Fibroblast of lung (primary cell): ENCODE measurements at regions not wholly inside any gene's neighbourhood (a gene's known extent, or its start where the extent isn't known, plus 50 kb on each side); places are given as distances from the start of the nearest gene placed in this dataset.
"Not testable (repeated sequence)": the region's sequence is repeated elsewhere in the genome, so short reads cannot be mapped to it uniquely, and the experiment has no call there.

ENCODE experiments used
- DNase-seq, 2 donors: peaks; one replicate each; pipeline versions ENCODE4 v3.0.0 to v3.0.0-alpha.2; 2010; ENCODE audit warnings: low read depth in 2 of 2
- H2AFZ ChIP-seq: 2 replicates; pipeline ENCODE4 v1.5.1; 2012; ENCODE audit warnings: low read length, control low read depth, inconsistent platforms
- H3K27ac ChIP-seq: 2 replicates; pipeline ENCODE4 v1.5.1; 2011; ENCODE audit warnings: low read length, control low read depth; ENCODE audit not compliant: insufficient read depth
- H3K27me3 ChIP-seq: 2 replicates; pipeline ENCODE4 v1.5.1; 2011; ENCODE audit warnings: mild to moderate bottlenecking, low read length; ENCODE audit not compliant: control insufficient read depth, insufficient read depth
- H3K36me3 ChIP-seq: 2 replicates; pipeline ENCODE4 v1.5.1; 2011; ENCODE audit warnings: low read length; ENCODE audit not compliant: control insufficient read depth, insufficient read depth
- H3K4me1 ChIP-seq: 2 replicates; pipeline ENCODE4 v1.5.1; 2011; ENCODE audit warnings: low read length; ENCODE audit not compliant: control insufficient read depth, insufficient read depth; ENCODE audit errors: extremely low read depth
- H3K4me2 ChIP-seq: 2 replicates; pipeline ENCODE4 v1.5.1; 2011; ENCODE audit warnings: low read length, control low read depth; ENCODE audit not compliant: insufficient read depth; ENCODE audit errors: extremely low read depth
- H3K4me3 ChIP-seq, 4 experiments: fragments of 200-600 bp in 1 of 4; sonication (generic) in 1 of 4; replicated peaks in 1 of 4; 2 replicates each; pipeline ENCODE4 v1.5.1; 2011 to 2016; ENCODE audit warnings: low read length in 4 of 4, low read depth in 3 of 4, mild to moderate bottlenecking in 3 of 4, control low read depth in 2 of 4, inconsistent platforms in 1 of 4, mixed read lengths in 1 of 4; ENCODE audit not compliant: insufficient read depth in 1 of 4; ENCODE audit errors: control extremely low read depth in 1 of 4
- H3K79me2 ChIP-seq: 2 replicates; pipeline ENCODE4 v1.5.1; 2012; ENCODE audit warnings: mild to moderate bottlenecking, low read length, inconsistent platforms; ENCODE audit not compliant: control insufficient read depth, insufficient read depth
- H3K9ac ChIP-seq: 2 replicates; pipeline ENCODE4 v1.5.1; 2011; ENCODE audit warnings: mild to moderate bottlenecking, low read length, control low read depth; ENCODE audit not compliant: insufficient read depth
- H3K9me3 ChIP-seq: 2 replicates; pipeline ENCODE4 v1.5.1; 2012; ENCODE audit warnings: low read depth, low read length; ENCODE audit not compliant: control insufficient read depth, insufficient read depth
- H4K20me1 ChIP-seq: 2 replicates; pipeline ENCODE4 v1.5.1; 2011; ENCODE audit warnings: low read length; ENCODE audit not compliant: control insufficient read depth, insufficient read depth; ENCODE audit errors: extremely low read depth
- EZH2 ChIP-seq: IDR thresholded peaks from 2 replicates; pipeline ENCODE4 v1.5.1; 2012; ENCODE audit warnings: low read length, control low read depth, mild to moderate bottlenecking; ENCODE audit errors: missing control alignments
- TF ChIP-seq, protein P1 (sequence below), 2 donors: IDR thresholded peaks in 1 of 2; conservative IDR thresholded peaks in 1 of 2; 1 replicate in 1 of 2; 2 replicates in 1 of 2; pipeline ENCODE4 v1.5.1; 2011 to 2012; ENCODE audit warnings: low read length in 2 of 2, control low read depth in 1 of 2, inconsistent platforms in 1 of 2, low read depth in 1 of 2, mild to moderate bottlenecking in 1 of 2

DNA sequence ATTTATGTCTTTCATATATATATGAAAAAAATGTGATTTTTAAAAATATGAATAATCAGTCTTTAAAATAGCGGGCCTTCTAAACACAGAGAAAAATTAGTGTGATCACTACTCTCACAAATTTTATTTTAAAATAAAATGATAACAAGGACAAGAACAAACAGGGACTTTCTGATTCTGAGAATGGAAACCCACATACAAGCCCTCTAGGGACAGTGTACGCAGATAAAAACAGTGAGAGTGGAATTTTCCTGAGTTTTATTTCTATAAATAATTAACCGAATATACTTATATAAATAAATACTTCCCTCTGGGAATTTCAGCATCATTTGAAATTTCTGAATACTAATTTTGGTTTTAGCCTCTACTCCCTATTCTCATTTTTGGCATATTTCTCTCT is 201.4 kb upstream of the CBLB start:
- Histone ChIP-seq H3K4me3 (no peak overlapping the region), H3K4me1 (no peaks in the 10 kb centered on the region), H3K9me3 (no peaks in the 10 kb centered on the region), H3K9ac (no peak overlapping the region), H2AFZ (no peak overlapping the region), H3K27ac (no peak overlapping the region), H3K4me2 (no peak overlapping the region), H4K20me1 (no peaks in the 10 kb centered on the region), H3K36me3 (no peaks in the 10 kb centered on the region), H3K79me2 (no peaks in the 10 kb centered on the region), H3K27me3 (no peaks in the 10 kb centered on the region)
- no peak for DNase-seq
- TF ChIP-seq, protein P1, sequence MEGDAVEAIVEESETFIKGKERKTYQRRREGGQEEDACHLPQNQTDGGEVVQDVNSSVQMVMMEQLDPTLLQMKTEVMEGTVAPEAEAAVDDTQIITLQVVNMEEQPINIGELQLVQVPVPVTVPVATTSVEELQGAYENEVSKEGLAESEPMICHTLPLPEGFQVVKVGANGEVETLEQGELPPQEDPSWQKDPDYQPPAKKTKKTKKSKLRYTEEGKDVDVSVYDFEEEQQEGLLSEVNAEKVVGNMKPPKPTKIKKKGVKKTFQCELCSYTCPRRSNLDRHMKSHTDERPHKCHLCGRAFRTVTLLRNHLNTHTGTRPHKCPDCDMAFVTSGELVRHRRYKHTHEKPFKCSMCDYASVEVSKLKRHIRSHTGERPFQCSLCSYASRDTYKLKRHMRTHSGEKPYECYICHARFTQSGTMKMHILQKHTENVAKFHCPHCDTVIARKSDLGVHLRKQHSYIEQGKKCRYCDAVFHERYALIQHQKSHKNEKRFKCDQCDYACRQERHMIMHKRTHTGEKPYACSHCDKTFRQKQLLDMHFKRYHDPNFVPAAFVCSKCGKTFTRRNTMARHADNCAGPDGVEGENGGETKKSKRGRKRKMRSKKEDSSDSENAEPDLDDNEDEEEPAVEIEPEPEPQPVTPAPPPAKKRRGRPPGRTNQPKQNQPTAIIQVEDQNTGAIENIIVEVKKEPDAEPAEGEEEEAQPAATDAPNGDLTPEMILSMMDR (conservative IDR thresholded peaks at IDR 0.05 in 1 of 2, IDR thresholded peaks at IDR 0.05 in 1 of 2; ENCODE audit: low read depth in 1 of 2, low read length in 2 of 2) = no peak

- TF ChIP-seq EZH2 = no peak
- TF ChIP-seq, protein P1 (conservative IDR thresholded peaks at IDR 0.05 in 1 of 2, IDR thresholded peaks at IDR 0.05 in 1 of 2; ENCODE audit: low read depth in 1 of 2, low read length in 2 of 2) = no peak
- Histone ChIP-seq H3K4me3 (no peak overlapping the region), H4K20me1 (no peaks in the 10 kb centered on the region), H3K4me2 (no peak overlapping the region), H3K27me3 (no peaks in the 10 kb centered on the region), H3K4me1 (no peaks in the 10 kb centered on the region), H3K9ac (no peak overlapping the region), H3K27ac (no peak overlapping the region), H3K36me3 (no peaks in the 10 kb centered on the region), H3K9me3 (no peaks in the 10 kb centered on the region), H3K79me2 (no peaks in the 10 kb centered on the region), H2AFZ (no peak overlapping the region)
- DNase-seq = no peak
These were observed 202.5 kb upstream of the CBLB start for GRCh38 chr3:106071306-106071705.

- H3K4me3 ChIP-seq, H3K79me2 ChIP-seq, H2AFZ ChIP-seq, H3K9me3 ChIP-seq, H3K9ac ChIP-seq, H3K27me3 ChIP-seq, H3K4me2 ChIP-seq, H4K20me1 ChIP-seq, DNase-seq, H3K27ac ChIP-seq, H3K36me3 ChIP-seq, H3K4me1 ChIP-seq: not testable (repeated sequence)
These were observed 203.8 kb upstream of the CBLB start for GRCh38 chr3:106072596-106072995.

DNA sequence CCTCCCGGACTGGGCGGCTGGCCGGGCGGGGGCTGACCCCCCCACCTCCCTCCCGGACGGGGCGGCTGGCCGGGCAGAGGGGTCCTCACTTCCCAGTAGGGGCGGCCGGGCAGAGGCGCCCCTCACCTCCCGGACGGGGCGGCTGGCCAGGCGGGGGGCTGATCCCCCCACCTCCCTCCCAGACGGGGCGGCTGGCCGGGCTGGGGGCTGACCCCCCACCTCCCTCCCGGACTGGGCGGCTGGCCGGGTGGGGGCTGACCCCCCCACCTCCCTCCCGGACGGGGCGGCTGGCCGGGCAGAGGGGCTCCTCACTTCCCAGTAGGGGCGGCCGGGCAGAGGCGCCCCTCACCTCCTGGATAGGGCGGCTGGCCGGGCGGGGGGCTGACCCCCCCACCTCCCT is 205.0 kb upstream of the CBLB start:
- not testable (repeated sequence) for H3K27ac ChIP-seq, H3K79me2 ChIP-seq, H3K27me3 ChIP-seq, H3K36me3 ChIP-seq, H3K9me3 ChIP-seq, DNase-seq, H3K4me3 ChIP-seq, H4K20me1 ChIP-seq, H3K4me1 ChIP-seq, H3K4me2 ChIP-seq, H3K9ac ChIP-seq, H2AFZ ChIP-seq

GRCh38 chr3:106075731-106076130 is 206.9 kb upstream of the CBLB start:
- H3K4me2 ChIP-seq, H3K36me3 ChIP-seq, H3K9ac ChIP-seq, H3K79me2 ChIP-seq, DNase-seq, H3K4me3 ChIP-seq, H3K27ac ChIP-seq, H3K27me3 ChIP-seq, H4K20me1 ChIP-seq, H3K4me1 ChIP-seq, H2AFZ ChIP-seq, H3K9me3 ChIP-seq: not testable (repeated sequence)
